GM12878 (cell line): ENCODE measurements at regions not wholly inside any gene's neighbourhood (a gene's known extent, or its start where the extent isn't known, plus 50 kb on each side); places are given as distances from the start of the nearest gene placed in this dataset.

Experiments used
- NRF1 ChIP-seq: conservative IDR thresholded peaks from 2 replicates; pipeline ENCODE4 v1.6.1; 2011; ENCODE audit warnings: mild to moderate bottlenecking, low read depth, low read length, improper control_type of control experiment
- SREBF2 ChIP-seq: IDR thresholded peaks from 2 replicates; pipeline ENCODE4 v1.6.1; 2012; ENCODE audit warnings: mild to moderate bottlenecking, low read length

DNA sequence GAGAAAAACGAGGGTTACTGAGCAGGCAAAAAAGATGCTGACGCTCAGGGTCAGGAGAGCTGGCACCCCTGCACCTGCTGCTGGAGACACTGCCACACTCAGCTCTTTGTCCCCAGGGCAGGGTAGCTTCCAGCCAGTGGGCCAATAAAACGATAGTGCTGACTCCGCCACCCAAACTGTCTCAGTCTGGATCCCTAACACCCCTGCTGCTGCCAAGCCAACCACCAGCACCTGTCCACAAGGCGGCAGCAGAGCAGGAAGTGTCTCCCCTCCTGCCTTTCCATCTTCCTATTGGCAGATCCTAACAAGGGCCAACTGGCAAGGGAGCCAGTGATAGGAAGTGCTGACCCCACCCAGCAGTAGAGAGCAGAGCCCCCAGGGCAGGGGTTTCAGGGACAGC lies 531.5 kb upstream of the SALL3 start:
- TF ChIP-seq SREBF2 (no peak), NRF1 (no peak)
